ENCODE measurements at regions not wholly inside any gene's neighbourhood (a gene's known extent, or its start where the extent isn't known, plus 50 kb on each side); places are given as distances from the start of the nearest gene placed in this dataset.
"Not testable (repeated sequence)": the region's sequence is repeated elsewhere in the genome, so short reads cannot be mapped to it uniquely, and the experiment has no call there.

DNA sequence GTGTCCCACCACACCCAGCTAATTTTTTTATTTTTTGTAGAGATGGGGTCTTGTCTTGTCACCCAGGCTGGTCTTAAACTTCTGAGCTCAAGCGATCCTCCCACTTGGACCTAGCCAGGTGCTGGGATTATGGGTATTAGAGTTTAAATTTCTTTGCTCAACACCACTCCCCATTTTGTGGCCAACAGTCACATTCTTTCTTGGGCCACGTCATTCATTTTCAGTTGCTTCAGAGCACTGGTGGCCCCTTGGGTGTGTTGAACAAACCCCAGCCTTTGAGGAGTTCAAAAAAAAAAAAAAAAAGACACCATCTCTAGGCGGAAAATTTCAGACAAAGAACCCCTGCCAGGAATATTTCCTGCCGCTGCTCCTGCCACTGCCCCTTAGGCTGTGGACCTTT, 77.0 kb downstream of the SPDYE17 start:
- TF ChIP-seq EP300 (IDR thresholded peaks at IDR 0.05); CTCF (IDR thresholded peaks at IDR 0.05); POLR2A (IDR thresholded peaks at IDR 0.05; ENCODE audit: low read depth): not testable (repeated sequence)

All from esophagus muscularis mucosa (tissue), 4 donors.